ENCODE measurements at regions not wholly inside any gene's neighbourhood (a gene's known extent, or its start where the extent isn't known, plus 50 kb on each side); places are given as distances from the start of the nearest gene placed in this dataset.

DNA sequence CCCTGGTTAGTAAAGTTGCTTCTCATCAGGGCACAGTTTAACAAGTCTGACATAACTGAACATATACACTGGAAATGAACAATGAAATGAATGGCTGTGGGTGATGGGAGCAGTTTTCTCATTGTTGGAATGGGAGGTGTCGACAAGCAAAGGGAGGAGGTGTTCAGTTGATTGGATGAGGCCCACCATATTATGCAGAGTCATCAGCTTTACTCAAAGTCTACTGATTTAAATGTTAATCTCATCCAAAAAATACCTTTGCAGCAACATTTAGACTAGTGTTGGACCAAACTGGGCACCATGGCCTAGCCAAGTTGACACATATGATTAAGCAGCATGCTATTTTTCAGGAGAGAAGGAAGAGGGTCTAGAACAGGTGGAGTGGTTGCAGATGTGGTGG, 201.7 kb downstream of the RAMP3 start:
- DNase-seq: no peak

DNA sequence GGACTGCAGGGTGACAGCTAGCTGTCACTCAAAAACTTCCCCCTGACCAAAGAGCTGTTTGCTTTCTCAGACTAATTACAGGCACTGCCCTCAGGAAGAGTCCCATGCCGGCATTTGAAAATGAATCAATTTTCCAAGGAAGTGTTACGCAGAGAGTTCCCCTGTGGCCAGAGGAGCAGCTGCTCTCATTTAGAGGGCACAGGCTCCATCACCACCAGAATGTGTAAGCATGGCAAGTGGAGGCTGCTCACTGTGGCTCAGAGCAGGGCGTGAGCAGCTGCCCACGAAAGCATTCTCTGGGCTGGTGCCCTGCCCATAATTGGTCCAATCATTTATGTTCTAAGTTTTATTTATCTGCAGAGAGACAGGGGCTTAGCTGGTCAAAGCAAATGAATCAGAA, 202.2 kb downstream of the RAMP3 start:
- no peak for DNase-seq

DNA sequence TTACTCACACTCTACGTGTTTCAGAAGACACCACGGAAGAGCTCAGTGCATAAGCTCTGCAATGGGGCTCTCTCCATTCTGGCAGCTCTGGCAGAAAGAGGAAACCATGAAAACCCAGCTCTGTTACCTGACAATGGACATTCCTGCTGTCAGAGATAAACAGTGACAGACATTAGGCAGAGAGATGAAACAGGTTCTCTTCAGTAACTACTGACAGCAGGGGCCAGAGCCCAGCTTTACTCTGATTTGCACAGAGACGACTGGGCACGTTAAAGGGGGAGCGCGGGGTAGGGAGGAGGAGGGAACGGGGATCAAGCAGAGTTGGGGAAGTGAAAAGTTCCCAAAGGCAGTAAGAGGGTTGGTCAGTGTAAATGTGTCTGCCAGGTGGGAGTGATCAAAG, 206.1 kb downstream of the RAMP3 start:
- no peak for DNase-seq

DNA sequence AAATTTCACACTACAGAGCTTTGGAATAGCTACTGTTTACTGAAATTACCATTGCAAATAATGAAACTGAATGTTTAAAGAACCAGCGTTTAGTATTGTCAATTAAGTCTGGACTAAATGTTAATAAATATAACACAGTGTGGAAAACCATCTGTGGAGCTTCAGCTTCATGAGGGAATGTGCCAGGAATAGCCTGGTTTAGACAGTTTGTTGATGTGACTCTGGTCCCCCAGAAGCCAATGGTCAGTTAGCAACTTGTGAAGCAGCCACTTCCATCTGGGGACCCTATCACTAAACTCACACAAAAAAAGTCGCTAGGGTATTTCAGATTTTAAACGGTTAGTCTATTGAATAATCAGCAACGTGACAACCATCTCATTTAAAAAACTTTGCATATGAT, 207.8 kb downstream of the RAMP3 start:
- DNase-seq: no peak

DNA sequence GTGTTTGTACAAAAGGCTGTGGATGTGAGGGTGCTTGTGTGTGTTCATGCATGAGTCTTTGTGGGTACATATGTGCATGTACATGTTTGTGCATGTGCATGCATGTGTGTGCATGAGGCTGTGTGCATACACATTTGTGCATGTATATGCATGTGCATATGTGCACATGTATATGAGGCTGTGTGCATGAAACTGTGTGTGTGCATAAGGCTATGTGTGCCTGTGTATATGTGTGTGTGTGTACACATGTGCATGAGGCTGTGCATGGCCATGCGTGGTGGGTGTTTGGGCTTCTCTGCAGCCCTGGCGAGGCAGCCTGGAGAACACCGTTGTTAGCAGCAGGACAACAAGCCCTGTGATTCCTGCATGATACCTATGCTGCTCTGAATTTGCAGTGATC, 207.7 kb upstream of the ADCY1 start:
- no peak for DNase-seq

DNA sequence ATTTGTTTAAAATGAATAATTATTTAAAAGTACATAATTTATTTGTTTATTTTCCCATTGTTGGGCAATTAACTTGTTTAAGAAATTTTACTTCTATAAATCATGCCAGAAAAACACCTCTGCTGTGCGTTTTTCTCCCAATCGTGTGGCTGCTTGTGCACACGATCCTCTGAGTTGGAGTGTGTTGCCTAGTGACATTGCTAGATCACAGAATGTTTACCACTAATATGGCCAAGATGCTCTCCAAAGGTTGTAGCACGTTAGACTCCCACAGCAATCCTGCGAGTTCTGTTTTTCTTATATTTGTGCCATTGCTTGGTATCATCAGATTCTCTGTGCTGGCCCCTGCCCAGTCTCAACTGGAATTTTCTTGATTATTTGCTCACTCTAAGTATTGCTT, 207.1 kb upstream of the ADCY1 start:
- DNase-seq: no peak

DNA sequence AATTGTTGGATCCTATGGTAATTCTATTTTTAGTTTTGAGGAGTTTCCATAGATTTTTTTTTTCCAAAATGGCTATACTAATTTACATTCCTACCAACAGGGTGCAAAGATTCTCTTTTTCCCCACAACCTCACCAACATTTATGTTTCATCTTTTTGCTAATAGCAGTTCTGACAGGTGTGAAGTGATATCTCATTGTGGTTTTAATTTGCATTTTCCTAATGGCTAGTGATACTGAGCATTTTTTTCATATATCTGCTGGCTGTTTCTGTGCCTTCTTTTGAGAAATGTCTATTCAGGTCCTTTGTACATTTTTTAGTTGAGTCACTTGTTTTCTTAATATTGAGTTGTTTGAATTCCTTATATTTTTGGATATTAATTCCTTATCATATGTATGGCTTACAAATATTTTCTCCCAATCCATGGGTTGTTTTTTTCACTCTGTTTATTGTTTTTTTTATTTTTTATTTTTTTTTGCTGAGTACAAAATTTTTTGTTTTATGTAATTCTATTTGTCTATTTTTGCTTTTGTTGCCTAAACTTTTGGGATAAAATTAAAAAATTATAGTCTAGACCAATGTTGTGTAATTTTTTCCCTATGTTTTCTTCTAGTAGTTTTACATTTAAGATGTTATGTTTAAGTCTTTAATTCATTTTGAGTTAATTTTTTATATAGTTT, 205.9 kb upstream of the ADCY1 start:
- DNase-seq: no peak

DNA sequence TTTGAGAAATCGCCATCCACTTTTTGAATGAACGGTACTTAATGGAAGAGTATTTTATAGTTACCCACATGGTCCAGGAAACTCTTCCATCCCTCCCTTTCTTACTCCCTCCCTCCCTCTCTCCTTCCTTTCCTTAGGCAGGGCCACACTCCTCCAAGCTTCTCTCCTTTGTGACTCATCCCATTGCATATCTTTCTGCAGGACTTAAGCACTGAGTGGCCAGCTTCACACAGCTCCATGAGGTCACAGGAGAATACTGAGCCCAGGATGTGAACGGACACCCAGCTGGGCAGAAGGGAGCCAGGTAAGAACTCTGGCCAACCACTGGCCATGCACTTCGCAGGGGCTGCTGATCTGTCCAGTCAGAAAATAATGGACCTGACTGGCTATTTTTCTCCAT, 189.7 kb upstream of the ADCY1 start:
- DNase-seq: no peak

DNA sequence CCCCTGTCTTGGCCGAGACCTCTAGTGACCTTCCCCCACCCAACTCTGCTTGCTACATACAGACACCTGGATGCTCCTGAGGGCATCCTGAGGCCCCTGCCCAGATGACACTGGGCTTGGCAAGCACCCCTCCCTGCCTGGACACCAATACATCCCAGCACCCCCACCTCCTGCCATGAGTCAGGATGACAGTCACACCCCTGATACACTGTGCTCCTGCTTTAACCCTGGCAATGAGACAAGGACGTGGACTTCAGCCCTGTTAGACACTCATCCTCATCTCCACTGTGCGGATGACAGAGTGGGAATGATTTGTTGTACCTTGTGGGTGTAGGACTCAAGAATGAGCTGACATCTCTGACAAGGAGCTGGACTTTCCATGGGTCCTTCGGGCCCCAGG, 186.3 kb upstream of the ADCY1 start:
- no peak for DNase-seq

DNA sequence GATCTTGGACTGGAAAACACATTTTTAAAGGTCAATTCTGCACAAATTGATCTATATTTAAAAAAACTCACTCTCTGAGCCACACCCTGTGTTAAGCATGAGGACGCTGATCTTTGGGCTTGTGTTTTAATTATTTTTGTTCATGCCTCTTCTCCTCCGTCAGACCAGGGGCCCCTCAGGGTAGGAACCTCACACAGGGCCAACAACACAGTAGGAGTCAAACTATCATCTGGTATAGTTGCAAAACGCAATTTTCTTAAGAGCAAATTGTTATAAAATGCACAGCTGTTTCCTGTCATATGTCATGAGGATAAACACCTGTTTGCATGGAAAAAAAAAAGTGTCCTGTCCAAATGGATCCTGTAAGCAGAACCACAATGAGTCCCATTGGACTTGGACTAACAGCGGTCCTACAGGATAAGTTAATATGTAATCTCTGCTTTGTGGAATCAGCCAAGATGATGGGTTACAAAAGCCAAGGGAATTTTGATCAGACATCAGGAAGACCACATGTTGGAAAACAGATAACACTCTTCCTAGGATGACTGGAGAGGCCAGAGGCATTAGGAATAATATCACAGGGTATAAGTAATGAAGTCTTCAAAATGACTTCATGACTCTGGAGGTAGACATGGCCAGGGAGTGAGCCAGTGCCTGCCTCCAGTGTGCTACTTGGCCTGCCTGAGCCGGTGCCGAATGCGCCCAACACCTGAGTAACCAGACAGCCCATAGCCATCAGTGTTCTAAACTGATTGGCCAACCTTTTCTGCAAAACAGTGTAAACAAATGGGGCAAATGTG, 184.9 kb upstream of the ADCY1 start:
- DNase-seq: no peak

DNA sequence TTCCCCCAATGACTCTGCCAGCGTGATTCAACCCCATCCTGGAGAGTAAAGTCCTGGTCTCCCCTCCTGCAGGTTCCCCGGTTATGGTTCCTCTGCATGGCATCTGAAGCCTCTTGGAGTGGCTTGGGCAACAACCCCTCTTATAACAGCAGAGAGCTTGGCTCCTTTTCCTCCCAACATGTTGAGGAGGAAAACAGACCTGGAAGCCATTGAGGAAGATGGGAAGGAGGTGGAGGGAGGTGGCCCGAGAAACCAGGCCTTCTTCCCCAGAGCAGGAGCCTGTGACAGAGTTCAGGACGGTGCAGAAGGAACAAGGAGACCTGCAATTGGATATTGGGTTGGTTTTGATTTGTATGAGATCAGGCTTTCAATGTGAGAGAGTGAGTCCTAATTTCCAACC, 184.0 kb upstream of the ADCY1 start:
- DNase-seq: no peak

DNA sequence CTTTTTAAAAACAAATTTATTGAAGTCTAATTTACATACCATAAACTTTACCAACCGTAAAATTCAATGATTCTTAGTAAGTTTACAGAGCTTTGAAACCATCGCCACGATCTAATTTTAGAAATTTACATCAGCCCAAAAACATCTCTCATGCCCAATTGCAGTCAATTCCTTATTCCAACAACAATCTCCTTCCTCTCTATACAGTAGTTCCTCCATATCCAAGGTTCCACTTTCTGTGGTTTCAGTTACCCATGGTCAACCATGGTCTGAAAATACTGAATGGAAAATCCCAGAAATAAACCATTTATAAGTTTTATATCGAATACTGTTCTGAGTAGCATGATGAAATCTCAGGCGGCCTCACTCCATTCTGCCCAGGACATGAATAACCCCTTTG, 183.4 kb upstream of the ADCY1 start:
- DNase-seq: no peak

DNA sequence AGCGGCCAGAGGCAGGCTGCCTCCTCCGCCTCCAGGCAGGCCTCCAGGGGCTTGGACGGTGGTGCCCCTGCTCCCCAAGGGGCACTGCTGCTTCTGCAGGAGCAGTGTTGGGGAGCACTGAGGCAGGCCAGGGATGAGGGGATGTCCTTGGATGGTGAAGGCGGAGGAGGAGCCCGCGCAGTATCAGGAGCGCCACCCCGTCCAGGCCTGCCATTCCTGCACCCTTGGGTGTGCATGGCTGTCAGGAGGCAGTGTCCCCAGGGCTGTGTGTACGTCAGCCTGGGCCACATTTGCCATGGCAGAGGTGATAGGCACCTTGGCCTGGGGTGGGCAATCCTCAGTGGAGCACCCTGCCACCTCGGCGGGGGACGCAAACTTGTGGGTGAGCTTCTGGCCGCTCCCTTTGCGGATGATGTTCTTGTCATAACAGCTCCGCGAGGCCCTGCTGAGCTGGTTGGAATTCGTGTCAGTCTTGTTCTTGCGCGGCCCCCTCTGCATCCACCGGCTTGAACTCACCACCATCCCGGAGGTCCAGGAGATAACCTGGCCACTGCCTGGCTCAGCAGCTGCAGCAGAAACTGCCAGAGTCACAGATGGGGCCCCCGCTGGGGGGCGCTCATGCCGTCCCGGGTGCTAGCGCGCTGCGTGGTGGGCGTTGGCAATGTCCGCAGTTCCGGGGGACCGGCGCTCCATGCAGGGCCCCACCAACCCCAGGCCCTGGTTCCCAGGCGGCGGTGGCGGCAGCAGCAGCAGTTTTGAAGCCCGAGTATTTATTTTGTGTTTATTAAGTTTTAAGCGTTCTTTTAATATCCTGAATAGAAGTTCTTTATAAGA, 182.3 kb upstream of the ADCY1 start:
- no peak for DNase-seq

DNA sequence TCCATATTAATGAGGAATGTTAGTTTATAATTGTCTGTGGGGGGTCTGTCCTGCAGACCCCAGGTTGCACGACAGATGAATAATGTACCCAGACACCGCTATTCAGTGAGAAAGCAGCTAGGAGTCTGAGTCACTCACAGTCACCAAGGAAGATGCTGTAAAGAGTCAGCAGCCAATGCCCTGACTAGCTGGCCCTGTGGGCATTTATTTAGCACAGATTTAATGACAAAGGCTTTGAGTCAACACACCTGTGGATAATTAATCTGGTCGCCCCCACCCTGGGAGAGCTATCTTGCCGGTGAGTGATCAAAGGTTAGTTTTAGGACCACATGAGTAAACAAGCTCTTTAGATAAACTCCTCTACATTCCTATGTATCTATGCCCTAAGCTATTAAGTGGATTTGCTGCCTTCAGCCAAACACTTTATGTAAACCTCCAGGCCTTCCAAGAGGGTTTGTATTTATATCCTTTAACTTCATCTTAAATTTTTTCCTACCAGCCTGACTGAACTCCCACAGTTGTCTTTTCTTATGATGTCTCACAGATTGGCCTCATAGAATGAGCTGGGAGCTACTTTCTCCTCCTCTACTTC, 180.0 kb upstream of the ADCY1 start:
- no peak for DNase-seq

DNA sequence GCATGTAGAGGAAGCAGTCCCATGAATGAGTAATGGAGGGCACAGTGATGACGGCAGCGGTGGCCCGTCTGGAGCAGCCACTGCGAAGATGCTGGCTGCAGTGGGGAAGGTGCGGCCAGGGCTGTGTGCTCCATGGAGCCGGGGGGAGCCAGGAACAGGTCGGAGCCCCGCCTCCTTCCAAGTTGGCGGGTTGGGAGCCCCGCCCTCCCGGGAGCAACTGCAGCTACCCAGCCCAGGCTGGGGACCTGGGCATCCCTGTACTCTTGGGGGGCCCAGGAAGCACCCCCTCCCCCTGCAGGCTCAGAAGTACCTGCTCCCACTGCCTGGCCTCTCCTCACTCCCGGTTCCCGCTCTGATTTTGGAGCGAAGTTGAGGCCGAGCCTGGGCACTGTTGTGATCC, 175.1 kb upstream of the ADCY1 start:
- no peak for DNase-seq

DNA sequence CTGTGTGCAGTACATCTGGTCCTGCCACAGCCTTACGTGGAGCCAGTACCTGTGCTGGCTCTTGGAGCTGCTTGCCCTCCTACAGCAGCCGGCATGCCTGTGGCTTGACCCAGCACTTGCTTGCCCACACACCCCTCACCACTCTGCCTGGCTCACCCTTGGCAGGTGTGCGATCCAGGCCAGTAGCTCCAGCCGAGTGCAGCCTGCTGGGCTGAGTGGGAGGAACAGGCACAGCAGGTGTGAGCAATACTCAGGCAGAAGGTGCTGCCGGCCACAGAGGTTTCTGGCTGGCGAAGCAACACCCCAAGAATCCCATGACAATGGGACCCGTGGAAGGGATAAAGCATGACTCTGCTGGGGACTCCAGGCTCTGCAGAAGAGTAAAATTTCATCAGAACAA, 173.5 kb upstream of the ADCY1 start:
- DNase-seq: no peak

DNA sequence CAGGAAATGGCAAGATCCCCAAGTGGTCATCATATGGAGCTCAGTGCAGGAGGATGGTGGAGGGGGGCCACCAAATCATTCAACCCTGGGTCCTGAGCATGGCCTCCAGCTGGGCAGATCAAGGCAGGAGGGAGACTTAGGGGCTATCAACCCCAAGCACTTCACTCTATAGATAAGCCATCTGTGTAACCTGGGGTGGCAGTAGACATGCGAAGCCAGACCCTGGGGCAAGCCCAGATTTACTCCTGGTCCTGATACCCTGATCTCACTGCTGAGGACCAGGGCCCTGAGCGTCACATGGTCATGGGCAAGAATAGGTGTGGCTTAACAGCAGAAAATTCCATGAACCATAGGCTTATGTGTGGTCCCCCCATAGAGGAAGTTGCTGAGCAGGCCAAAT, 173.0 kb upstream of the ADCY1 start:
- no peak for DNase-seq

DNA sequence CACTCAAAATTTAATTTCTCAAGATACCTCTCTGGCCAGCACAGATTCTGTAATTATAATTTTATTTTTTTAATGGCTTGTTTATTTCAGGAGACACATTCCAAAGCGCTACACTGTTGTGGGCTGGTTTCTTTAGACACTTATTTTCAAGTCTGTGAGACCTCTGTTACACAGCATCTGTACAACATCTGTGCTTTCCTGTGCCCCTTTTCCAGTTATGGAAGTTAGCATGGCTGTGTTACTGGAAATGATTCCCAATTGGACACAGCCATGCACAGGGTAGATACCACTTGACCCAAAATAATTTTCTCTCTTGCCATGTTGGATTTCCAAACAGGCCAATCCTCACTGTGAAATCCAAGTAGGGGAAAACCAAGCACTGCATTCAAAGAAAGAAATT, 172.3 kb upstream of the ADCY1 start:
- DNase-seq: no peak

DNA sequence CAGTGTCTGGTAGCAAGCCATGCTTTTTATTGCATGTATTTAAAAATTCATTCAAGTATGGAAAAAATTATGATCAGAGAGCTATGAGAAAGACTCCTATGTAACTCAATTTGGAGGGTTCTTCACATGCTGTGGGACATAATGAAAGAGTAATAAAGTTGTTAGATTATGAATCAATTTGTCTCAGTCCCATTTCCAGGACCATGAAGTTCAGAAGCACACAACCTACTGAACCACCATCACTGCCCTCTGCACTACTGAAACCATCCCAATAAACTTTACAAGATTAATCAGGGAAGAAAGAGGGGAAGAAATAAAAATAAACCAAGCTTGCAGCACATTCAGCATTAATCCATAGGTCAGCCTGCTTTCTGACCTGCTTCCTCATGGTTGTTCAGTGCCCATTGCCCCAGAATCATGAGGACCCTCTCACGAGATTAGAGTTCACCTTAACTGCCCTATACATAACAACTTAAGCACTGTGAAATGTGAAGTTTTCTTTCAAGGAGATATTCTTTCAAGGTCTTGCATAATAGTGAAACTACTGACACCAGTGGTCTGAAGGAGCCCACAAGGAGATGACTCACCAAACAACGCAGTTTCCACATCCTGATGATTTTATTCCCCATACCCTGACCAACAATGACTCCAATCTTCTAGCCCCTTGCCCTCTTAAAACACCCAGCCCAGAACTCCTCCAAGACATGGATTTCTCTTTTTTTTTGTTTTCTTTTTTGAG, 171.5 kb upstream of the ADCY1 start:
- no peak for DNase-seq

DNA sequence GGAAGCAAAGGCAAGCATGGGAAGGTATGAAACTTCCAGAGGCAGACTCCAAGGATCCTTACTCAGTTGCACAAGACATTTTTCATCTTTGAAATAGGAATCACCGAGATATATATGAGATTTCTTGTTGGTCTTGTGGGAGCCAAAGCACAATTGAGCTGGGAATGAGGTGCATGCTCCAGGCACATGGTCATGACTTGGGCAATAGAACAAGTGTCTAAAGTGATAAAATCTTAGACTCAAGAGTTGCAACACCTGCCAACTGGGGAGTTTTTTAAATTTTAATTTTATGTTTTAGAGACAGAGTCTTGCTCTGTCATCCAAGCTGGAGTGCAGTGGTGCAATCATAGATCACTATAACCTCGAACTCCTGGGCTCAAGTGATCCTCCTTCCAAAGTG, 169.5 kb upstream of the ADCY1 start:
- no peak for DNase-seq

DNA sequence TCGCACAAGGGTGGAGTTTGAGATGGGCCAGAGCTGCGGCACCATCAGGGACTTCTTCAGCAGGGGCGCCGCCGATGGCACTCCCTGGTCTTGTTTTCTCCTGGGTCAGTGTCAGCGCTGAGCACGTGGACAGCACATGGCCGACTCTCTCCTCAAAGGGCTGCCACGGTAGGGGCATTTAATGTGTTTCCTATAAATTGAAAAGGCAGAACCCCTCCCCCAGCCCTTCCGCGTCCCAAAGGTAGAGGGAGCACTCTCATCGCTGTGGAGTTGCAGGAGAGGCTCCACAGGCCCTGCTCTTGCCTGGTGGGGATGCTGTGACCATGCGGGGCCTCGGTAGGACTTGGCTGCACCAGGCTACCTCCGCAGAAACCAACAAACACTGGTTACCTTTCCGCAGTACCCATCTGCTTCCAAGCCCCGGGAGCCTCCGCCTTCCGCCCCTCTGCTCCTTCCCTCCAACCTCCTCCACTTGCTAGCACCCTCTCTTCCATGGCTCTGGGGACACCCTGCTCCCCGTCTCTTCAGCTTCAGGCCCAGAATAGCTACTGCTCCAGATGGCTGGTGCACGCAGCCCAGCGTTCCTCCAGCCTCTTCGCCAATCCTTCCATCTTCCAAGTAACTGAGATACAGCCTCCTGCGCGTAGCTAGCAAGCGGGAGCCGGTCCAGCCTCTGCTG, 166.3 kb upstream of the ADCY1 start:
- DNase-seq: no peak

DNA sequence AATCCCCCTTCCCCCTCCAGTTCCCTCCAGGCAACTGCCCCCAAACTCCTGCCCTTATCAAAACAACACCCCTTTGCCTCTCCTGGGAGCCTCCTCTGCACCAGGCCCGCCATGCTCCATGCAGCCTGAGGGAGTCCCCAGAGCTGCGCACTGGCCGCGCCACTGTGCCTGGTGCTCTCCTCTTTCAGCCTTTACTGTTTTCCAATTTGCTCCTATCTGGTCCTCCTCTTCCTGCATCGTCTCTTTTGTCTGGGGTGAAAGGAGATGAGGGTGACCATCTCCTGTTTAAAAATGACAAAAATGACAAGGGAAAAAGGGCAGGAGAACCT, 165.8 kb upstream of the ADCY1 start:
- no peak for DNase-seq
